Occipital lobe (tissue), 1 donor: ENCODE measurements at regions not wholly inside any gene's neighbourhood (a gene's known extent, or its start where the extent isn't known, plus 50 kb on each side); places are given as distances from the start of the nearest gene placed in this dataset.
"Not testable (repeated sequence)": the region's sequence is repeated elsewhere in the genome, so short reads cannot be mapped to it uniquely, and the experiment has no call there.

Source experiments
- DNase-seq: peaks from one replicate; lab custom pipeline; 2025; lab: John Stamatoyannopoulos, UW

- DNase-seq, result no peak
These were observed 188.7 kb upstream of the IGF1 start for GRCh38 chr12:102669056-102669455.

GRCh38 chr12:102666176-102666575 lies 185.8 kb upstream of the IGF1 start:
- not testable (repeated sequence) for DNase-seq

GRCh38 chr12:102659200-102659911 lies 179.0 kb upstream of the IGF1 start:
- no peak for DNase-seq

GRCh38 chr12:102653406-102653805 lies 173.0 kb upstream of the IGF1 start:
- no peak for DNase-seq

- no peak for DNase-seq
These were observed 172.4 kb upstream of the IGF1 start for GRCh38 chr12:102652645-102653313.

GRCh38 chr12:102645968-102646367 lies 165.6 kb upstream of the IGF1 start:
- no peak for DNase-seq

GRCh38 chr12:102643879-102644575 lies 163.7 kb upstream of the IGF1 start:
- DNase-seq, result no peak

- no peak for DNase-seq
These were observed 161.8 kb upstream of the IGF1 start for GRCh38 chr12:102642199-102642598.

GRCh38 chr12:102640658-102641057 lies 160.3 kb upstream of the IGF1 start:
- DNase-seq, result not testable (repeated sequence)

- no peak for DNase-seq
These were observed 158.4 kb upstream of the IGF1 start for GRCh38 chr12:102638777-102639176.

- DNase-seq, result no peak
These were observed 153.7 kb upstream of the IGF1 start for GRCh38 chr12:102633981-102634605.

GRCh38 chr12:102631274-102631673 lies 150.9 kb upstream of the IGF1 start:
- DNase-seq, result no peak

GRCh38 chr12:102629262-102629888 lies 149.0 kb upstream of the IGF1 start:
- DNase-seq, result no peak

- DNase-seq, result no peak
These were observed 145.5 kb upstream of the IGF1 start for GRCh38 chr12:102625819-102626218.

- no peak for DNase-seq
These were observed 142.3 kb upstream of the IGF1 start for GRCh38 chr12:102622618-102623017.

- DNase-seq, result no peak
These were observed 138.0 kb upstream of the IGF1 start for GRCh38 chr12:102618197-102618877.

GRCh38 chr12:102616692-102617091 lies 136.3 kb upstream of the IGF1 start:
- no peak for DNase-seq

- DNase-seq, result no peak
These were observed 131.6 kb upstream of the IGF1 start for GRCh38 chr12:102611995-102612394.

GRCh38 chr12:102609996-102610395 lies 129.6 kb upstream of the IGF1 start:
- DNase-seq, result no peak

- DNase-seq, result no peak
These were observed 122.7 kb upstream of the IGF1 start for GRCh38 chr12:102603021-102603420.

- DNase-seq, result no peak
These were observed 122.2 kb upstream of the IGF1 start for GRCh38 chr12:102602521-102602920.
